Posterior cingulate gyrus (tissue), 11 donors: ENCODE measurements at regions not wholly inside any gene's neighbourhood (a gene's known extent, or its start where the extent isn't known, plus 50 kb on each side); places are given as distances from the start of the nearest gene placed in this dataset.

Source experiments
- DNase-seq, 10 donors: peaks; one replicate each; pipeline versions ENCODE4 v3.0.0 to v3.0.0-alpha.2; 2020 to 2021; ENCODE audit warnings: mixed read lengths in 3 of 10
- intact Hi-C: fragments of 100-400 bp; cut with DNase I; formaldehyde crosslinking; loops from one replicate; pipeline ENCODE4 v1.15.1; 2023

DNA sequence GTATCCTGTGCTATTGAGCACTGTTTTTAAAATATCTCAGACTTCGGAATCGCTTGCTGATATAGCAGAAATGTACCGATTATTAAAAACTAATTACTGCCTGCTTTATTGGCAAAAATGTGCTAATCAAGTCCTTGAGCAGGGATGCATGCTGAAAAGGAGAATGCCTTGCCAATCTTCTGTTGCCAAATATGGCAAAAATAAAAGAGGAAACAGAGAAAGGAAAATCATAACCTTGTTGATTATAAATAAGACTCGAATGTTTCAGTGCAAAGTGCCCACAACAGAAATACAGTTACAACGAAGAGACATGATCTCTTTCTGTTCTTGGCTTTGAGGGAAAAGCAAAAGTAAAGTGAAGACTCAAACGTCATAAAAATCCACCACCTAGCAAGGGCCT is 248.5 kb downstream of the TMEM182 start:
- intact Hi-C loops, result no loop called here
- no peak for DNase-seq

DNA sequence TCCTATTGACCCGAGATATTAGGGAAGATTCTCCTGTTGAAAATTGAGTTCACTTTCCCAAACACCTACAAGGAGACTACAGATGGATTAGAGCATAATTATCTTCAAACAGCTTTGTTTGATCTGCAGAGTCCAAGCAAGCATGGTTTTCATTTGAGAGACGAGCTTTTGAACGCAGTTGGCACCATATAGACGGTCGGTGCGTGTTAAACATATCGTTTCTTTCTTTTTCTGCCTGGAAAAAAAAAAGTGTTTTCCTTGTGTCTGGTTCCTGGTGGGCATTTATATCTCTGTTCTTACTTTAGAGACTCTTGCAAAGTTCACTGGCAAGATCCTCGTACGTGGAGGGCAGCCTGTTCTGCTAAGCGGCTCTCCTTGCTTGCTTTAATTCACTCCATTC is 248.9 kb downstream of the TMEM182 start:
- intact Hi-C loops, result no loop called here
- DNase-seq, result no peak

DNA sequence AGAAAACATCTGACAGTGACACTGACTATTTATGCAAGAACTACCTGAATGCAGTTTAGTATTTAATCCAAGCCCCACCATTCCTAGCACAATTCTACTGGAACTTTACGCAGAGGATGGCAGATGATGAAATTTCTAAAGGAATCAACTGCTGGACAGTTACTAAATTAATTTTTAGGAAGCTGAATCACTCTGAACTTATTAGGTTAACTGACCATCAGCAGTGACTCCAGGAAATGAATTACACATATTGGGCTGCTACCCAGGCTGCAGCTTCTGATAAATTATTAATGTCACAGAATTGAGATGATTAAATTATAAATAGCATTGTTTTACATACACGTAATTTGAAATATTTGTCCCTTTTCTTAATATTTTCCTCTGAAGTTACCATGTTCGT is 250.8 kb downstream of the TMEM182 start:
- no peak for DNase-seq
- intact Hi-C loops, result no loop called here

DNA sequence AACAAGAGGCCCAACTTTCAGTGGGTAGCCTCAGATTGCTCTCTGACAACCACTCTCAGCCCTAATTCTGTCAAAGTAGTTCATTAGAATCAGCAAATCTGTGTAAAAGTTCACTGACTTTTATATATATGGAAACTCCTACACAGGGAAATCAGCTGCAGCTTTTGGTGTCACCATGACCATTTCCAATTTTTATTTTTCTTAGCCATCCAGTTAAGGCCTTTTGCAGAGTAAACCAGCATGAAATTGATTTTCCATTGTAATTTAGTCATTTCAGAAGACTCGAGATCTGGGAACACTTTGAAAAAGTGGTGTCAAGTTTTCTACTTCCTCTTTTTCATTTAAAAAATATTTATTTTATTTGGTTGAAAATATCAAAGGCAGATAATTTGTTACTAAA is 263.2 kb downstream of the TMEM182 start:
- no peak for DNase-seq
- intact Hi-C loops, result no loop called here

DNA sequence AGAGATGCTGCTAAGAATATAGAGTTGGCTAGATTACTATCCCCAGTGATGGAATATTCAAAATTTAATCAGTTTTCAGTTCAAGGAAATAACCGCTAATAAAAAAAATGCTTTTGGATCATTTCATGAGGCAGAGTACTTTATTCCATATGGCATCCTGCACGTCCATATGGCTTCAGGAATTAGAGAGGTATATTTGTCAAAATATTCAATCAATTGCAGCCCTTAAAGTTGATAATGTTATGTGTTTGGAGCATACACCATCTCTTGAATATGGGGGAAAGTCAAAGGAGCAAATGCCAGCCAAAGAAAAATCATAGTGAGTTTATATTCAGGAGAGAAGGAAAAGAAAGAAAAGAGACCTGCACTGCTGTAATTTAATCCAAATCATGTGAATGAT is 266.4 kb downstream of the TMEM182 start:
- intact Hi-C loops, result no loop called here
- DNase-seq, result no peak
